GM19240 (cell line): ENCODE measurements at regions not wholly inside any gene's neighbourhood (a gene's known extent, or its start where the extent isn't known, plus 50 kb on each side); places are given as distances from the start of the nearest gene placed in this dataset.
"Not testable (repeated sequence)": the region's sequence is repeated elsewhere in the genome, so short reads cannot be mapped to it uniquely, and the experiment has no call there.

Experiments
- DNase-seq: peaks from one replicate; pipeline ENCODE4 v3.0.0; 2011; ENCODE audit warnings: low spot score; ENCODE audit not compliant: insufficient read length

- no peak for DNase-seq
These were observed 191.6 kb upstream of the TMEM132C start for GRCh38 chr12:128075332-128075731.

GRCh38 chr12:128076188-128076587 lies 190.8 kb upstream of the TMEM132C start:
- no peak for DNase-seq

- DNase-seq: no peak
These were observed 189.6 kb upstream of the TMEM132C start for GRCh38 chr12:128077211-128077916.

GRCh38 chr12:128077917-128078298 lies 189.1 kb upstream of the TMEM132C start:
- DNase-seq: no peak

DNA sequence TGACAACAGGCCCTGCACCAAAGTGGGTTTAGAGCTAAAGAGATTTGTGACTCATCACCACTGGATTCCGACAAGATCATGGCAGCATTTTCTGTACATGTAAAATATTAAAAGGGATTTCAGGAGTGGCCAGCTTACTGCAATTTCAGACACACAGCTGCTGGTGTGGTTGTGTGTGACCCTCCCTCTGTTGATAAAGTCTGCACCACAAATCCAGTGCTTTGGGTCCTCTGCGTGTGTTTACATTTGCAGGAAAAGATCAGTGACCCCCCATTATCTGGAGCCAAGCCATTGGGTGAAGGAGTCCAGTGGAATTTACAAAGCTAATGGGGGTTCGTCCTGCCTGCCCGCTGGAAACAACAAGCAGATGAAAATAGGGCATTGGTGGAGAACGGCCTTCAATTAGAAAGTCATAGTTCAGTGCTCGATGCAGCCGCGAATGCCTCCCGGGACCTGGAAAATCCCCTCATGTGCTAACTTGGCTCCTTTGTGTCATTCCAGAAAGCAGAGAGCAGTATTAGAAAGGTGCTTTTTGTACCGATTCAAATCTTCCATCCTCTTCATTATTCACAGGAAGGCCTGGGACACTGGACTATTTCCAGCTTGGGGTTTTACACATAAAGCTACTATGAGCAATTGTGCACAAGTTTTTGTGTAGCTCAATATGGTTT lies 188.5 kb upstream of the TMEM132C start:
- DNase-seq: no peak

DNA sequence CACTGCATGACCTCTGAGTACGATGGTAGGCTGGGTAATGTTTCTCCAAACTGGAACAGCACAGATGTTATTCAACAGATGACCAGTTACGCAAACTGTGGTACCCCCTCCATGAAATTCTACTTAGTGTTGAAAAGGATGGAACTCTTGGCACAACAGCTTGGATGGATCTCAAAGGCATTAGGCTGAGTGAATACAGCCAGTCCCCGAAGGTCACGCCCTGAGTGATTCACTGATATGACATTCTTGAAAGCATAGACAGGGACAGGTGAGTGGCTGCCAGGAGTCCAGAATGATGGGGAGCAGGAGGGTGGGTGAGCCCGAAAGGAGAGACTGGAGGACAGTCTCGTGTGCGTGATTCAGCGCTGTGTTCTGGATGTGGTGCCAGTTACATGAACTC lies 187.5 kb upstream of the TMEM132C start:
- DNase-seq: no peak

GRCh38 chr12:128083132-128083729 lies 183.7 kb upstream of the TMEM132C start:
- DNase-seq: no peak

DNA sequence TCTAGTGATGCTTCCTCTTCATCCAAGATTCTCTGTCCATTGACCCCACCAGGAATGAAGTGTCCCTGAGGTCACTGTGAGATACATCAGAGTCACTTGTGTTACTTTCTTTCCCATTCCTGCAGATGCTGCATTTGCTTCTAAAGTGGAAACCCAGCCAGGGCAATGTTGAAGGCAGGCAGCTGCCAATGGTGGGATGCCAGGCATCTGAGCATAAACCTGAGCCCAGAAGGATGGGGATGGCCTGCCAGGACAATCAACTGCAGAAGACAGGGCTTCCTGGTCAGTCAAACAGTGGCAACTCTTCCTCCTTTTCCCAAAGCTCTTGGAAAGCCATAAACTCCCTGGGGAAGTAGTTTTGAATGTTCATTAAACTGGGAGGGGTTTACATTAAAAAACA lies 178.0 kb upstream of the TMEM132C start:
- DNase-seq: no peak

DNA sequence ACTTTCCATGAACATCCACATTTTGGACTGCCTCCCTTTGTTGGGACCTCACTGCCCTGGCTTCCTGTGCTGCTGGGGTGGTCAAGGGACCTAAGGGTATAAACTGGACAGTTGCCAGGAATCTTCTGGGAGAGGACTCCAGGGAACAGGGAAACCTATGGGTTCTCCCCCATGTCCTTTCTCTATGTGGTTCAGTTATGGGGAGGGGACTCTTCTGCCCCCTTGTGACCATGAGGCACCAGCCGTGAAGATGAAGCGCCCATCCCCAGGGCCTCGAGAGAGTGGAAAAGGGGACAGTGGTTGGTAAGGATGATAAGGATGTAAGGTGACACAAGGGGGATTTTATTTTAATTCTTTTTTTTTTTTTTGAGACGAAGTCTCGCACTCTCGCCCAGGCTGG lies 177.0 kb upstream of the TMEM132C start:
- no peak for DNase-seq

DNA sequence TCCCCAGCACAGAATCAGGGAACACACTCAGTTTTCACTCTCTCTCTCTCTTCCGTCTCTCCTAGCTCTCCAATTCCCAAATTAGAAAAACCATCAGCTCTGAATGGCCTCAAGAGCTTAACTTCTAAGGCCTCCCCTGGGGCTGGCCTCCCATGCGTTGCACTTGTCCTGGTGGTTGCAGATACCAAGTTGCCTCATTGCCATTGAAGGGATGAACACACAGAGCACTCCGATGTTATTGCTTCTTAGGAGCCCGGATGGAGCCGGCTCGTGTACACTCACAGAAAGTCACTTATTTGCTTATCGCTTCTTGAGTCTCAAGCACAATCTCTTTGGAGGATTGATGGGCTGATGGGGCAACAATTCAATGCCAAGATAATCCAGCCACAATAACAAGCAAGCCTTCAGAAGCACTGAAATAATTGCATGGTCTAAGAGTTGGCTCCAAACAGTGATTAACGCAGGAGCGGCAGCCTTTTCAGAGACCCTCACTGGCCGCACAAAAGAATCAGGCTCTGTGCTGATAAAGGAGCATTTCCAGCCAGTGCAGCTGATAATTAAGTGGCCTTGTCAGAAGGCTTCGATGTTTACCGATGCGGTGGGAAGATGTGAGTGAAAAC lies 175.8 kb upstream of the TMEM132C start:
- no peak for DNase-seq

DNA sequence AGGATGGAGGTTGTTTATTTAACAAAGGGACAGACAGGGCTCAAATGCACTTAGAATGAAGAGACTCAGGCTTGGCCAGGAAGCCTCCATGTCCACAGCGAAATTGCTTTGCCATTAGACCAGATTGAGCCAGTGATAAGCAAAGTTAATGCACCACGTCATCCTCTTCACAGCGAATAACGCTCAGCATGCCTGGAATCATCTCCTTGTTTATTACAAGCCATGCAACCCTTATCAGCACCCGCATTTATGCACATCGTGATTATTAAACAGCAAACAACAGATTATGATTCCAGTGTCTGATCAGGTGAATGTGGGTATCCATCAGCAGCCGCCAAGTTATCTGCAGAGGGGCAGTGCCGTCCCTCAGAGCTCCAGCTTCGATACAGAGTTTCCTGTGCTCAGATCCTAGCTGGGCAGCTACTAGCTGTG lies 175.0 kb upstream of the TMEM132C start:
- no peak for DNase-seq

GRCh38 chr12:128098730-128099129 lies 168.2 kb upstream of the TMEM132C start:
- no peak for DNase-seq

- no peak for DNase-seq
These were observed 163.8 kb upstream of the TMEM132C start for GRCh38 chr12:128103152-128103551.

- no peak for DNase-seq
These were observed 157.7 kb upstream of the TMEM132C start for GRCh38 chr12:128109236-128109635.

- DNase-seq: no peak
These were observed 157.3 kb upstream of the TMEM132C start for GRCh38 chr12:128109636-128110035.

- DNase-seq: no peak
These were observed 155.6 kb upstream of the TMEM132C start for GRCh38 chr12:128111333-128111732.

DNA sequence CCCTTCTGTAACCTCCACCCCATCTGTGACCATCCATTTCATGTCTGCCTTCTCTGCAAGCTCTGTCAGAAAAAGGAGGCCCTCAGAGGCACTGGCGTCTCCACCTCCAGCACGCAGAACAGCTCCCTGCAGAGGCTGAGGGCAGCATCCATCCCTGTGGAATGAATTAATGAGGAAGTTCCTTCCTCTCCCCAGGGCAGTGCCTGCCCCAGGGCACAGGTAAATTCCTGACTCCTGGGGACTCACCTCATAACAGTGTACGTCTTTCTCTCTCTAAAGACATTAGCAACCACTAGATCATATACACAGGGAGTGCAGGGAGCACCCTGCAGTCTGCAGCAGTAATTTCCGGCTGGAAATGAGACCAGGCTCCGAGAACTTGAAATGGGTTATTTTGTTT lies 155.0 kb upstream of the TMEM132C start:
- DNase-seq: no peak

DNA sequence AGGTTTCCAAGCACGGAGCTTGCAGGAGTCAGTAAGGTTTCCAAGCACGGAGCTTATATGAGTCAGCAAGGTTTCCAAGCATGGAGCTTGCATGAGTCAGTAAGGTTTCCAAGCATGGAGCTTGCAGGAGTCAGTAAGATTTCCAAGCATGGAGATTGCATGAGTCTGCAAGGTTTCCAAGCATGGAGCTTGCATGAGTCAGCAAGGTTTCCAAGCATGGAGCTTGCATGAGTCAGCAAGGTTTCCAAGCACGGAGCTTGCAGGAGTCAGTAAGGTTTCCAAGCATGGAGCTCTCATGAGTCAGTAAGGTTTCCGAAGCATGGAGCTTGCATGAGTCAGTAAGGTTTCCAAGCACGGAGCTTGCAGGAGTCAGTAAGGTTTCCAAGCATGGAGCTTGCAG lies 153.7 kb upstream of the TMEM132C start:
- not testable (repeated sequence) for DNase-seq

DNA sequence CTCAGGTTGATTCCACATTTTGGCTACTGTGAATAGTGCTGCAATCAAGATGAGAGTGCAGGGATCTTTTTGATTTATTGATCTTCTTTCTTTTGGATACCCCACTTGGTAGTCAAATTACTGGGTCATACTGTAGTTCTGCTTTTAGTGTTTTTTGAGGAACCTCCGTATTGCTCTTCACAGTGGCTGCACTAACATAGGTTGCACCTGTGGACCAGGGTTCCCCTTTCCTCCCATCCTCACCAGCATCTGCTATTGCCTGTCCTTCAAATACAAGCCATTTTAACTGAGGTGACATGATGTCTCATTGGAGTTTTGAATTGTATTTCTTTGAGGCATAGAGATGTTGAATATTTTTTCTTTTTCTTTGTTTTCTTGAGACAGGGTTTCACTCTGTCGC lies 152.5 kb upstream of the TMEM132C start:
- no peak for DNase-seq

DNA sequence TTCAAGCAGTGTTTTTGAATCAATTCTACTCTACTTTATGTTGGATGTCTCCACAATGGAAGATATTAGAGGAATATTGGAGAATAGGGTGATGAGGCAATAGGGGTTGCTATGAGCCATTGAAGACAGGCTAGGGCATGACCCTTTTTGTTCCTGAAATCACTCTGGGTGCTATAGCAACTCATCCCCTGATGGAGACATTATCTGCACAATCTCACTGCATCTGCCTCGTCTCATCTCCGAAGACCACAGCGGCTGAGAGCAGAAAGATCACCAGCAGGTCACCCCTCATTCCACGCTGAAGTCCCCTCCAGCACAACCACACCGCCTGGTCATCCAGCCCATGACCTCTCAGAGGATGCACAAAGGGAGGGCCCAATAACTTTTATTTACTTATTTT lies 150.4 kb upstream of the TMEM132C start:
- DNase-seq: no peak

- no peak for DNase-seq
These were observed 146.9 kb upstream of the TMEM132C start for GRCh38 chr12:128120035-128120434.

GRCh38 chr12:128121424-128121823 lies 145.5 kb upstream of the TMEM132C start:
- DNase-seq: no peak
